ENCODE measurements at regions not wholly inside any gene's neighbourhood (a gene's known extent, or its start where the extent isn't known, plus 50 kb on each side); places are given as distances from the start of the nearest gene placed in this dataset.

- TF ChIP-seq BCLAF1 (IDR thresholded peaks at IDR 0.05; ENCODE audit: borderline replicate concordance in 1 of 2, control insufficient read depth in 1 of 2, low read depth in 2 of 2, low read length in 1 of 2), result no peak
- TF ChIP-seq ZNF780A (CRISPR knock-in tag; IDR thresholded peaks at IDR 0.05), result no peak
- peak; percentile 91 for TF ChIP-seq ZBTB17 (CRISPR knock-in tag; IDR thresholded peaks at IDR 0.05)
These were observed 300.6 kb upstream of the ECI2 start (continued) for GRCh38 chr6:4435981-4436445.

GRCh38 chr6:4434655-4435054, 299.3 kb upstream of the ECI2 start:
- no peak overlapping the region for H3K4me3 ChIP-seq
- CTCF ChIA-PET (ENCODE audit: low intra/inter-chr PET ratio), result no interaction called here
- H3K4me2 ChIP-seq (ENCODE audit: insufficient read depth, low read length), result no peak overlapping the region
- no peak overlapping the region for H3K27ac ChIP-seq (ENCODE audit: extremely low read depth, low read depth, low read length)
- 14% methylated on average over 4 of the region's 4 CpGs for WGBS (ENCODE audit: insufficient coverage, low coverage, missing lambda C conversion rate)
- BruUV-seq (replicated peaks), result no TSS peak
- no peaks in the 10 kb centered on the region for H3K4me1 ChIP-seq (replicated peaks in 1 of 2; ENCODE audit: control insufficient read depth in 2 of 2, insufficient read depth in 2 of 2, low read length in 2 of 2)
- H3K36me3 ChIP-seq (ENCODE audit: control insufficient read depth, insufficient read depth, low read length), result no peaks in the 10 kb centered on the region
- DNase-seq (ENCODE audit: extremely low read depth in 1 of 4, low spot score in 3 of 4) (no peak), FAIRE-seq (no peak), ATAC-seq (no peak)
- POLR2A ChIA-PET, result interaction anchor here (0.7 kb wide), 1 partner anchor 219 kb away, joined by 3 read pairs; no protein-coding TSS in a partner anchor
- no peak overlapping the region for H3K9ac ChIP-seq (ENCODE audit: insufficient read depth in 1 of 2, low read depth in 2 of 2, low read length in 2 of 2)
- peaks cover 0 to 10% of the 10 kb centered on the region in 2 experiments; a peak in 2 of 5 replicates for H3K27me3 ChIP-seq (ENCODE audit: control insufficient read depth in 2 of 2, insufficient read depth in 2 of 2, low read length in 2 of 2)
- no peak overlapping the region for H2AFZ ChIP-seq (ENCODE audit: low read depth, low read length)
- H3K9me1 ChIP-seq (ENCODE audit: control insufficient read depth, insufficient read depth, low read length), result no peaks in the 10 kb centered on the region
- no peaks in the 10 kb centered on the region for H3K79me2 ChIP-seq (ENCODE audit: control insufficient read depth, insufficient read depth, low read length)
- H3K9me3 ChIP-seq (replicated peaks; ENCODE audit: control insufficient read depth, insufficient read depth, low read depth, low read length), result no peaks in the 10 kb centered on the region
- intact Hi-C loops (cut with micrococcal nuclease), result no loop called here
- in situ Hi-C loops (cut with MboI), result no loop called here
- H4K20me1 ChIP-seq (replicated peaks; ENCODE audit: control insufficient read depth, insufficient read depth, low read length), result no peaks in the 10 kb centered on the region
- TF ChIP-seq FOSL1 (tag; conservative IDR thresholded peaks at IDR 0.05) (peak; percentile 46; the same call in 1 of the 2 replicates), CEBPG (CRISPR knock-in tag; IDR thresholded peaks at IDR 0.05) (no peak), CEBPG (tag; conservative IDR thresholded peaks at IDR 0.05 in 1 of 2, IDR thresholded peaks at IDR 0.05 in 1 of 2) (peak; percentile 39 to 79; a peak in 3 of 4 replicates), RCOR1 (IDR thresholded peaks at IDR 0.05; ENCODE audit: borderline replicate concordance in 1 of 2, low read depth in 2 of 2, low read length in 2 of 2) (0 out of 4 replicates have a peak, but pooled peaks of 1 of the 2 experiments have one; percentile 11), NFE2L1 (tag; IDR thresholded peaks at IDR 0.05; ENCODE audit: borderline replicate concordance, low read depth) (no peak), LARP7 (IDR thresholded peaks at IDR 0.05) (no peak), GABPA (tag; conservative IDR thresholded peaks at IDR 0.05; ENCODE audit: low read depth) (0 out of 2 replicates have a peak, but pooled peaks have one; percentile 24), STAT5B (CRISPR knock-in tag; IDR thresholded peaks at IDR 0.05) (no peak), E2F1 (CRISPR knock-in tag; IDR thresholded peaks at IDR 0.05) (no peak), SLC30A9 (CRISPR knock-in tag; IDR thresholded peaks at IDR 0.05) (no peak), ATF3 (IDR thresholded peaks at IDR 0.05) (peak; percentile 47; the same call in 1 of the 2 replicates), ATF3 (CRISPR knock-in tag; conservative IDR thresholded peaks at IDR 0.05) (no peak), NR2F6 (CRISPR knock-in tag; IDR thresholded peaks at IDR 0.05) (no peak), CHCHD3 (CRISPR knock-in tag; IDR thresholded peaks at IDR 0.05) (no peak)

All from K562 (cell line).